ENCODE measurements at regions not wholly inside any gene's neighbourhood (a gene's known extent, or its start where the extent isn't known, plus 50 kb on each side); places are given as distances from the start of the nearest gene placed in this dataset.
A peak's percentile ranks its signal among the peaks of the same experiment; 100 is the strongest.

GRCh38 chr14:65237023-65237814, 134.9 kb upstream of the MAX start:
- H3K9me3 ChIP-seq (ENCODE audit: control insufficient read depth, insufficient read depth, low read length): no peaks in the 10 kb centered on the region
- H3K36me3 ChIP-seq (ENCODE audit: control insufficient read depth, insufficient read depth, low read length): no peaks in the 10 kb centered on the region
- no peaks in the 10 kb centered on the region for H3K27me3 ChIP-seq (ENCODE audit: control insufficient read depth, insufficient read depth, low read length)
- no peak overlapping the region for H3K27ac ChIP-seq (ENCODE audit: low read depth, low read length)
- H3K4me1 ChIP-seq (ENCODE audit: control insufficient read depth, insufficient read depth, low read length): peaks cover 9% of the 10 kb centered on the region; the same call in 1 of the 2 replicates
- no peak overlapping the region for H3K4me3 ChIP-seq (ENCODE audit: low read depth, low read length)
- no peak overlapping the region for H3K9ac ChIP-seq (ENCODE audit: low read depth, low read length)

- Histone ChIP-seq H3K4me1 (ENCODE audit: control insufficient read depth, insufficient read depth, low read length) (peaks cover 9% of the 10 kb centered on the region; the same call in 1 of the 2 replicates), H3K27ac (ENCODE audit: low read depth, low read length) (peak overlapping the region; percentile 66), H3K27me3 (ENCODE audit: control insufficient read depth, insufficient read depth, low read length) (no peaks in the 10 kb centered on the region), H3K36me3 (ENCODE audit: control insufficient read depth, insufficient read depth, low read length) (no peaks in the 10 kb centered on the region), H3K9me3 (ENCODE audit: control insufficient read depth, insufficient read depth, low read length) (no peaks in the 10 kb centered on the region), H3K9ac (ENCODE audit: low read depth, low read length) (no peak overlapping the region), H3K4me3 (ENCODE audit: low read depth, low read length) (no peak overlapping the region)
These were observed 135.6 kb upstream of the MAX start for GRCh38 chr14:65237941-65238340.

GRCh38 chr14:65238456-65238855, 136.1 kb upstream of the MAX start:
- no peak overlapping the region for H3K4me3 ChIP-seq (ENCODE audit: low read depth, low read length)
- peak overlapping the region; percentile 66 for H3K27ac ChIP-seq (ENCODE audit: low read depth, low read length)
- no peaks in the 10 kb centered on the region for H3K27me3 ChIP-seq (ENCODE audit: control insufficient read depth, insufficient read depth, low read length)
- no peaks in the 10 kb centered on the region for H3K9me3 ChIP-seq (ENCODE audit: control insufficient read depth, insufficient read depth, low read length)
- H3K4me1 ChIP-seq (ENCODE audit: control insufficient read depth, insufficient read depth, low read length): peaks cover 9% of the 10 kb centered on the region; the same call in 1 of the 2 replicates
- no peak overlapping the region for H3K9ac ChIP-seq (ENCODE audit: low read depth, low read length)
- no peaks in the 10 kb centered on the region for H3K36me3 ChIP-seq (ENCODE audit: control insufficient read depth, insufficient read depth, low read length)

DNA sequence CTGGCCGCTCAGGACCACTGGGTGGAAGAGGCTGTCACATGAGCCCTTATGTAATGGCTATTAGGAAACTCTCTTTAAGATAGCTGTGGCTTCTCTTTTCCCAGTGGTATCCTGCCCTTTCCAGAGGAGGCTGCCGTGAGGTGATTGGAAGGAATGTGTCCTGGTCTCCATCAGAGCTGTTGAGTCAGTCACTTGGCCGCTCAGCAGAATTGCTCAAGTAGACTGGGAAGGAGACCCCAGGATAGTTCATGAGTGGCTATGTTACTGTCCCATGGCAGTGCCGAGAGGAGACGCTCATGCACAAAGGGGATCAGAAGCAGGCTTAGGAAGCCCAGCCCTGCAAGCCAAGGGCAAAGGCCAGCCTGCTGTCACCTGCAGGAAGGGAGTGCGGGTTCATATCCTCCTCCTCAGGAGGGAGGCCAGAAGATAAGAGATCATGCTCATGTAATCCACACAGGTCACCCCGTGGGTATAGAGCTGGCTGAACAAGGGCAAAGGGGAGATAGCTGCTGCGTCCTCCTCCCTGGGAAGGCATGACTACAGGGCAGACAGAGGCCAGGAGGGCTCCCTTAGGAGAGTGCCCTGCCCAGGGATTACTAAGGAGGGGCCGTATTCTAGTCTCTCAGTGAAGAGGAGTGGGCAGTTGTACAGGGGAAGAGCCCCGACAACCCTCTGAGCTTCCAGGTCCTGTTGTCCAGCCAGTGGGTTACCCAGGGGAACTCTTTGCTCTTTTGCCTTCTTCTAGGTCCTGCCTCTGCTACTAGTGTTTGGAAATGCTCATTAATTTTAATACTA, 137.0 kb upstream of the MAX start:
- Histone ChIP-seq H3K9ac (ENCODE audit: low read depth, low read length) (no peak overlapping the region), H3K4me1 (ENCODE audit: control insufficient read depth, insufficient read depth, low read length) (peaks cover 9% of the 10 kb centered on the region; the same call in 1 of the 2 replicates), H3K36me3 (ENCODE audit: control insufficient read depth, insufficient read depth, low read length) (no peaks in the 10 kb centered on the region), H3K27ac (ENCODE audit: low read depth, low read length) (peak overlapping the region; percentile 35), H3K4me3 (ENCODE audit: low read depth, low read length) (no peak overlapping the region), H3K27me3 (ENCODE audit: control insufficient read depth, insufficient read depth, low read length) (no peaks in the 10 kb centered on the region), H3K9me3 (ENCODE audit: control insufficient read depth, insufficient read depth, low read length) (no peaks in the 10 kb centered on the region)

- no peaks in the 10 kb centered on the region for H3K9me3 ChIP-seq (ENCODE audit: control insufficient read depth, insufficient read depth, low read length)
- no peaks in the 10 kb centered on the region for H3K36me3 ChIP-seq (ENCODE audit: control insufficient read depth, insufficient read depth, low read length)
- peaks cover 9% of the 10 kb centered on the region; the same call in 1 of the 2 replicates for H3K4me1 ChIP-seq (ENCODE audit: control insufficient read depth, insufficient read depth, low read length)
- H3K4me3 ChIP-seq (ENCODE audit: low read depth, low read length): no peak overlapping the region
- no peaks in the 10 kb centered on the region for H3K27me3 ChIP-seq (ENCODE audit: control insufficient read depth, insufficient read depth, low read length)
- no peak overlapping the region for H3K9ac ChIP-seq (ENCODE audit: low read depth, low read length)
- no peak overlapping the region for H3K27ac ChIP-seq (ENCODE audit: low read depth, low read length)
These were observed 137.6 kb upstream of the MAX start for GRCh38 chr14:65239938-65240296.

- H3K4me3 ChIP-seq (ENCODE audit: low read depth, low read length): no peak overlapping the region
- no peaks in the 10 kb centered on the region for H3K36me3 ChIP-seq (ENCODE audit: control insufficient read depth, insufficient read depth, low read length)
- H3K27me3 ChIP-seq (ENCODE audit: control insufficient read depth, insufficient read depth, low read length): no peaks in the 10 kb centered on the region
- peaks cover 9% of the 10 kb centered on the region; the same call in 1 of the 2 replicates for H3K4me1 ChIP-seq (ENCODE audit: control insufficient read depth, insufficient read depth, low read length)
- no peak overlapping the region for H3K27ac ChIP-seq (ENCODE audit: low read depth, low read length)
- H3K9me3 ChIP-seq (ENCODE audit: control insufficient read depth, insufficient read depth, low read length): no peaks in the 10 kb centered on the region
- no peak overlapping the region for H3K9ac ChIP-seq (ENCODE audit: low read depth, low read length)
These were observed 138.9 kb upstream of the MAX start for GRCh38 chr14:65241125-65241752.

DNA sequence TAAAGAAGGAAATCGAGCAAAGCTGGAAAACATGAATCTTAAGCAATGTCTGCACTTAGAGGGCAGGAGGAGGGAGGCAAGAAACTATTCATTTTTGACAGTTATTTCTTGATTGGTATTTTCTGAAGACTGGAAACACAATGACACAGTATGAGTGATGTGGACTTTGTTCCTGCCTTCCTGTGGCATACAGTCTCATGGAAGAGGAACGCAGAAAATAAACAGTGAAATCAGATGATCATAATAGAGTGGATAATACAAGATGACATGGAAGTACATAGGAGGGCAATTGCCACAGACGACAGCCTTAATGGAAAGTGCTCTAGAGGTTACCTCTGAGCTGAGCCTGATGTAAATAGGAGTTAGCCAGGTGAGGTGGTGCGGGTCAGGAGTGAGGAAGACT, 140.4 kb upstream of the MAX start:
- Histone ChIP-seq H3K27me3 (ENCODE audit: control insufficient read depth, insufficient read depth, low read length) (no peaks in the 10 kb centered on the region), H3K36me3 (ENCODE audit: control insufficient read depth, insufficient read depth, low read length) (no peaks in the 10 kb centered on the region), H3K4me3 (ENCODE audit: low read depth, low read length) (no peak overlapping the region), H3K4me1 (ENCODE audit: control insufficient read depth, insufficient read depth, low read length) (peaks cover 8% of the 10 kb centered on the region; the same call in 1 of the 2 replicates), H3K9me3 (ENCODE audit: control insufficient read depth, insufficient read depth, low read length) (no peaks in the 10 kb centered on the region), H3K27ac (ENCODE audit: low read depth, low read length) (no peak overlapping the region), H3K9ac (ENCODE audit: low read depth, low read length) (no peak overlapping the region)

- H3K9ac ChIP-seq (ENCODE audit: low read depth, low read length): no peak overlapping the region
- no peak overlapping the region for H3K27ac ChIP-seq (ENCODE audit: low read depth, low read length)
- H3K4me3 ChIP-seq (ENCODE audit: low read depth, low read length): no peak overlapping the region
- no peaks in the 10 kb centered on the region for H3K4me1 ChIP-seq (ENCODE audit: control insufficient read depth, insufficient read depth, low read length)
- H3K36me3 ChIP-seq (ENCODE audit: control insufficient read depth, insufficient read depth, low read length): no peaks in the 10 kb centered on the region
- no peaks in the 10 kb centered on the region for H3K9me3 ChIP-seq (ENCODE audit: control insufficient read depth, insufficient read depth, low read length)
- H3K27me3 ChIP-seq (ENCODE audit: control insufficient read depth, insufficient read depth, low read length): no peaks in the 10 kb centered on the region
These were observed 141.6 kb upstream of the MAX start for GRCh38 chr14:65243766-65244442.

- Histone ChIP-seq H3K4me3 (ENCODE audit: low read depth, low read length) (no peak overlapping the region), H3K36me3 (ENCODE audit: control insufficient read depth, insufficient read depth, low read length) (no peaks in the 10 kb centered on the region), H3K27ac (ENCODE audit: low read depth, low read length) (no peak overlapping the region), H3K4me1 (ENCODE audit: control insufficient read depth, insufficient read depth, low read length) (no peaks in the 10 kb centered on the region), H3K27me3 (ENCODE audit: control insufficient read depth, insufficient read depth, low read length) (no peaks in the 10 kb centered on the region), H3K9me3 (ENCODE audit: control insufficient read depth, insufficient read depth, low read length) (peaks cover 2% of the 10 kb centered on the region; the same call in 1 of the 2 replicates), H3K9ac (ENCODE audit: low read depth, low read length) (no peak overlapping the region)
These were observed 147.3 kb upstream of the MAX start for GRCh38 chr14:65249471-65250161.

GRCh38 chr14:65250162-65250495, 147.8 kb upstream of the MAX start:
- H3K4me1 ChIP-seq (ENCODE audit: control insufficient read depth, insufficient read depth, low read length): peaks cover 4% of the 10 kb centered on the region
- no peak overlapping the region for H3K27ac ChIP-seq (ENCODE audit: low read depth, low read length)
- no peak overlapping the region for H3K9ac ChIP-seq (ENCODE audit: low read depth, low read length)
- H3K9me3 ChIP-seq (ENCODE audit: control insufficient read depth, insufficient read depth, low read length): peaks cover 2% of the 10 kb centered on the region; the same call in 1 of the 2 replicates
- no peaks in the 10 kb centered on the region for H3K36me3 ChIP-seq (ENCODE audit: control insufficient read depth, insufficient read depth, low read length)
- H3K4me3 ChIP-seq (ENCODE audit: low read depth, low read length): no peak overlapping the region
- no peaks in the 10 kb centered on the region for H3K27me3 ChIP-seq (ENCODE audit: control insufficient read depth, insufficient read depth, low read length)

All from HUES48 (cell line).